Right atrium auricular region (tissue), 2 donors: ENCODE measurements at regions not wholly inside any gene's neighbourhood (a gene's known extent, or its start where the extent isn't known, plus 50 kb on each side); places are given as distances from the start of the nearest gene placed in this dataset.

ENCODE experiments used
- DNase-seq: peaks from one replicate; pipeline ENCODE4 v3.0.0-alpha.2; 2019; ENCODE audit warnings: low spot score
- H3K27ac ChIP-seq, 2 donors: fragments of 200-600 bp; sonication (generic); 1 replicate in 1 of 2; 2 replicates in 1 of 2; pipeline ENCODE4 v1.5.1; 2016 to 2019
- H3K27me3 ChIP-seq, 2 donors: fragments of 200-600 bp; sonication (generic); one replicate each; pipeline versions ENCODE4 v1.5.1 to v1.6.0; 2017 to 2019
- H3K36me3 ChIP-seq: fragments of 200-600 bp; sonication (generic); one replicate; pipeline ENCODE4 v1.5.1; 2016
- H3K4me1 ChIP-seq, 2 donors: fragments of 200-600 bp; sonication (generic); one replicate each; pipeline versions ENCODE4 v1.5.1 to v1.6.0; 2017 to 2019
- H3K4me3 ChIP-seq, 2 donors: fragments of 200-600 bp; sonication (generic); 1 replicate in 1 of 2; 2 replicates in 1 of 2; pipeline ENCODE4 v1.5.1; 2017 to 2019; ENCODE audit warnings: mild to moderate bottlenecking in 1 of 2, moderate library complexity in 1 of 2
- H3K9me3 ChIP-seq, 2 donors: fragments of 200-600 bp; sonication (generic); one replicate each; pipeline ENCODE4 v1.5.1; 2019
- CTCF ChIP-seq, 2 donors: fragments of 200-600 bp; sonication (generic); IDR thresholded peaks; one replicate each; pipeline ENCODE4 v1.5.1; 2019; ENCODE audit warnings: antibody characterized with exemption in 2 of 2

- Histone ChIP-seq H3K27ac (no peak overlapping the region), H3K27me3 (no peaks in the 10 kb centered on the region), H3K36me3 (no peaks in the 10 kb centered on the region), H3K4me1 (no peaks in the 10 kb centered on the region), H3K4me3 (no peak overlapping the region), H3K9me3 (no peaks in the 10 kb centered on the region)
- TF ChIP-seq CTCF (IDR thresholded peaks at IDR 0.05) = no peak
- DNase-seq = no peak
Observed at GRCh38 chr17:53390575-53390974, 432.2 kb upstream of the KIF2B start.

GRCh38 chr17:53387745-53388144 lies 435.0 kb upstream of the KIF2B start:
- Histone ChIP-seq H3K36me3 (no peaks in the 10 kb centered on the region), H3K27me3 (no peaks in the 10 kb centered on the region), H3K9me3 (no peaks in the 10 kb centered on the region), H3K4me3 (no peak overlapping the region), H3K4me1 (no peaks in the 10 kb centered on the region), H3K27ac (no peak overlapping the region)
- TF ChIP-seq CTCF (IDR thresholded peaks at IDR 0.05) = no peak
- DNase-seq = no peak

DNA sequence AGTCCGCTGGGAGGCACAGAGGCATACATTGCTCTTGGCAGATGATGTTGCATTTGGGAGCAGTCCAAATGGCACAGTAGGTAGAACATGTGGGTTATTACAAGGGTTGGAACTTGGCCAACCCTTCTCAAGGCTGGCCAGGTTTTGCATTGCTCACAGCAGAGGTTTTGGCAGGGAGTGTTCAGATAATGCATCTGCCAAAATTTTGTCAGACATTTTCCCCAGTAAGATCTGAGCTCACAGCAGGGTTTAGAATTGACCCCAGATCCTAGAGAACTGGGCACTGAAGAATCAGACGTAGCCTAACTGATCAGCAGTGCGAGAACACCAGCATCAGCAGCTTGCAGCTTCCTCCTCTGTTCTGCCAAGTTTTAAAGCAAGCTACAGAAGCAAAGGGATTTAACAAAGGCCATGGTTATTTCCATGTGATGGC lies 468.8 kb upstream of the KIF2B start:
- Histone ChIP-seq H3K4me3 (no peak overlapping the region), H3K4me1 (no peaks in the 10 kb centered on the region), H3K9me3 (no peaks in the 10 kb centered on the region), H3K27ac (no peak overlapping the region), H3K36me3 (no peaks in the 10 kb centered on the region), H3K27me3 (no peaks in the 10 kb centered on the region)
- DNase-seq = no peak
- TF ChIP-seq CTCF (IDR thresholded peaks at IDR 0.05) = no peak

- Histone ChIP-seq H3K27ac (no peak overlapping the region), H3K36me3 (no peaks in the 10 kb centered on the region), H3K4me1 (no peaks in the 10 kb centered on the region), H3K27me3 (no peaks in the 10 kb centered on the region), H3K4me3 (no peak overlapping the region), H3K9me3 (peaks cover 0 to 5% of the 10 kb centered on the region in 2 donors)
- TF ChIP-seq CTCF (IDR thresholded peaks at IDR 0.05) = no peak
- no peak for DNase-seq
Observed at GRCh38 chr17:53344778-53345177, 477.9 kb upstream of the KIF2B start.

DNA sequence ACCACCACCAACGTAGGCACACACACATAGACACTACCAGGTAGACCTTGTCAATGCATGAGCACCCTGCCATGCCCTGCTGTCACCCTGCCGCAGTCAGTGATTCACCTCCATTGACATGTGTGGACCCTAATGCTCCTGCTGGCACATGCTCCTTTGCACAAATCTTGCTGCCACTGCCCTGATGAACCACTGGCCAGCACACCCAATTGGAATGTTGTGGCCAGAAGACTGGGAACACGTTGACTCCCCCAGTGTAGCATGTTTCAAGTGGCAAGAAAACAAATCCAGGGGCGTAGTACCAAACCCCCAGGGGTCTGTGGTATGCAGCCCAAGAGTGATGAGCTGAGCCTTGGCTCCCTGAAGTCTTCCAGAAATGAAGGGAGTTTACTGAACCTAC lies 486.4 kb upstream of the KIF2B start:
- TF ChIP-seq CTCF (IDR thresholded peaks at IDR 0.05) = no peak
- H3K27me3 ChIP-seq = no peaks in the 10 kb centered on the region
- H3K27ac ChIP-seq = no peak overlapping the region
- H3K36me3 ChIP-seq = no peaks in the 10 kb centered on the region
- no peak overlapping the region for H3K4me3 ChIP-seq
- H3K4me1 ChIP-seq = no peaks in the 10 kb centered on the region
- DNase-seq = no peak
- peaks cover 0 to 15% of the 10 kb centered on the region in 2 donors for H3K9me3 ChIP-seq

- TF ChIP-seq CTCF (IDR thresholded peaks at IDR 0.05) = no peak
- Histone ChIP-seq H3K4me1 (no peaks in the 10 kb centered on the region), H3K4me3 (no peak overlapping the region), H3K9me3 (peaks cover 0 to 10% of the 10 kb centered on the region in 2 donors), H3K27ac (no peak overlapping the region), H3K27me3 (no peaks in the 10 kb centered on the region), H3K36me3 (no peaks in the 10 kb centered on the region)
- DNase-seq = no peak
Observed at GRCh38 chr17:53335443-53335842, 487.3 kb upstream of the KIF2B start.
